ENCODE measurements at regions not wholly inside any gene's neighbourhood (a gene's known extent, or its start where the extent isn't known, plus 50 kb on each side); places are given as distances from the start of the nearest gene placed in this dataset.

DNA sequence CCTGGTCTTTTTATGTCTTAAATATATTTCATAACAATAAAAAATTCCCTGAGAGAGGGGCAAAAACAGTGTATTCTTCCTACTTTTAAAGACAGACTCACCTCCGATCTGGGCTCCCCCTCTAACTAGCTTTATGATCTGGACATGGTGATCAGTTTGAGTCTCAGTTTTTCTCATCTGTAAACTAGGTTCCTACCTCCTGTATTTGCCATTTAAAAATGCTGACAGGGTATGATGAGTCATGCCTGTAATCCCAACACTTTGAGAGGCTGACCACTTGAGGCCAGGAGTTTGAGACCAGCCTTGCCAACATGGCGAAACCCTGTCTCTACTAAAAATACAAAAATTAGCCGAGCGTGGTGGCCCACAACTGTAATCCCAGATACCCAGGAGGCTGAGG, 114.8 kb upstream of the LHX5 start:
- Histone ChIP-seq H3K9me3 (ENCODE audit: severe bottlenecking) (no peaks in the 10 kb centered on the region), H3K4me3 (ENCODE audit: severe bottlenecking) (no peak overlapping the region), H3K4me1 (ENCODE audit: insufficient read depth, poor library complexity, severe bottlenecking) (no peaks in the 10 kb centered on the region), H3K27ac (ENCODE audit: poor library complexity, severe bottlenecking) (no peak overlapping the region), H3K27me3 (ENCODE audit: insufficient read depth, poor library complexity, severe bottlenecking) (peaks cover 8% of the 10 kb centered on the region), H3K36me3 (ENCODE audit: low read depth) (no peaks in the 10 kb centered on the region)
- no peak for ATAC-seq (ENCODE audit: low read depth)
- no peak for DNase-seq (ENCODE audit: low spot score)
- TF ChIP-seq, protein P1, sequence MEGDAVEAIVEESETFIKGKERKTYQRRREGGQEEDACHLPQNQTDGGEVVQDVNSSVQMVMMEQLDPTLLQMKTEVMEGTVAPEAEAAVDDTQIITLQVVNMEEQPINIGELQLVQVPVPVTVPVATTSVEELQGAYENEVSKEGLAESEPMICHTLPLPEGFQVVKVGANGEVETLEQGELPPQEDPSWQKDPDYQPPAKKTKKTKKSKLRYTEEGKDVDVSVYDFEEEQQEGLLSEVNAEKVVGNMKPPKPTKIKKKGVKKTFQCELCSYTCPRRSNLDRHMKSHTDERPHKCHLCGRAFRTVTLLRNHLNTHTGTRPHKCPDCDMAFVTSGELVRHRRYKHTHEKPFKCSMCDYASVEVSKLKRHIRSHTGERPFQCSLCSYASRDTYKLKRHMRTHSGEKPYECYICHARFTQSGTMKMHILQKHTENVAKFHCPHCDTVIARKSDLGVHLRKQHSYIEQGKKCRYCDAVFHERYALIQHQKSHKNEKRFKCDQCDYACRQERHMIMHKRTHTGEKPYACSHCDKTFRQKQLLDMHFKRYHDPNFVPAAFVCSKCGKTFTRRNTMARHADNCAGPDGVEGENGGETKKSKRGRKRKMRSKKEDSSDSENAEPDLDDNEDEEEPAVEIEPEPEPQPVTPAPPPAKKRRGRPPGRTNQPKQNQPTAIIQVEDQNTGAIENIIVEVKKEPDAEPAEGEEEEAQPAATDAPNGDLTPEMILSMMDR (IDR thresholded peaks at IDR 0.05; ENCODE audit: poor library complexity, severe bottlenecking): no peak

DNA sequence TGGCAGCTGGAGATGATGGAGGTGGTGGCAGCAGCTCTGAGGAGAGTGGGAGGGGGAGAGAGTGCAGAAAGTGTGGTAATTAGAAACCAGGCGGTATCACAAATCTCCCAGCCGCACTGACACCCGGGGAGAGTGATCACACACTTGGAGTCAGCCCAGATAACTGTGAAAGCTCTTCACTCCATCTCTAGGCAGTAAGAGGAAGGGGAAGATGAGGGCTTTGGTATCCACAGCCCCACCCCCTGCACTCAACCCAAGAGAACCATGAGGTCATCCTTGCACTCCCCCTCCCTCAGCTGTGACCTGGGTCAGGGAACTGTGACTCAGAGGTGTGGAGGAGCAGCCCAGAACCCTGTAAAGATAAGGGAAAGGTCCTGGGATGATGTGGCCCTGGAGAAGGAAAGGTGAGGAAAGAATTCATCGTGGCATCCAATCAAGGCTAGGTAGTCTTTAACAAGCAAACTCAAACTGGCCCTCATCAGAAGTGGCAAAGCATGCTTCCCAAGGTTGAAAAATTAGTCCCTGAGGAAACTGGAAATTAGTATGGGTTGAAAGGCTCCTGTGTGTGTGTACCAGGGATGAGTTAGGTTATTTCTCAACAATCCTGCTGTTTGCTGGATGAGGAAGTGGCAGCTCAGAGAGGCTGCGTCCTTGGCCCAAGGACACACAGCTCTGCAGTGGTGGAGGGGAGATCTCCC, 111.0 kb upstream of the LHX5 start:
- no peaks in the 10 kb centered on the region for H3K9me3 ChIP-seq (ENCODE audit: severe bottlenecking)
- H3K27me3 ChIP-seq (ENCODE audit: insufficient read depth, poor library complexity, severe bottlenecking): peaks cover 3% of the 10 kb centered on the region
- no peak overlapping the region for H3K27ac ChIP-seq (ENCODE audit: poor library complexity, severe bottlenecking)
- TF ChIP-seq, protein P1 (IDR thresholded peaks at IDR 0.05; ENCODE audit: poor library complexity, severe bottlenecking): no peak
- H3K4me1 ChIP-seq (ENCODE audit: insufficient read depth, poor library complexity, severe bottlenecking): no peaks in the 10 kb centered on the region
- no peak for DNase-seq (ENCODE audit: low spot score)
- no peaks in the 10 kb centered on the region for H3K36me3 ChIP-seq (ENCODE audit: low read depth)
- ATAC-seq (ENCODE audit: low read depth): no peak
- H3K4me3 ChIP-seq (ENCODE audit: severe bottlenecking): no peak overlapping the region

DNA sequence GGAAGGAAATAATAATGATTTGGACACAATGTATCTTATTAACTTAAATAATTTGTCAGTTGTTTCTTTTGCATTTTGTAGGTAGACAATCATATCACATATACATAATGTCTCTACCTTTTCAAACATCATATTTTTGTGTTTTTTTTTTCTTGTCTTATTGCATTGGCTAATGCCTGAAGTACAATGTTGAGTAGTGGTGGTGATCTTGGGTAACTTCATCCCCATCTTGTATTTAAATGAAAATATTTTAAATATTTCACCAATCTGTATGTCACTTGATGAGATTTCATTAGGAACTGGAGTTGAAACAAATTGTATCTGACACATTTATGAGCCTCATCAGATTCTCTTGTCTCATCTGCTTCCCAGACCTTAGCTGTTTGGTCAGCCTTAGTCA, 109.7 kb upstream of the LHX5 start:
- H3K27me3 ChIP-seq (ENCODE audit: insufficient read depth, poor library complexity, severe bottlenecking): no peaks in the 10 kb centered on the region
- H3K36me3 ChIP-seq (ENCODE audit: low read depth): no peaks in the 10 kb centered on the region
- no peaks in the 10 kb centered on the region for H3K9me3 ChIP-seq (ENCODE audit: severe bottlenecking)
- no peaks in the 10 kb centered on the region for H3K4me1 ChIP-seq (ENCODE audit: insufficient read depth, poor library complexity, severe bottlenecking)
- DNase-seq (ENCODE audit: low spot score) (no peak), ATAC-seq (ENCODE audit: low read depth) (no peak)
- no peak overlapping the region for H3K4me3 ChIP-seq (ENCODE audit: severe bottlenecking)
- TF ChIP-seq, protein P1 (IDR thresholded peaks at IDR 0.05; ENCODE audit: poor library complexity, severe bottlenecking): no peak
- no peak overlapping the region for H3K27ac ChIP-seq (ENCODE audit: poor library complexity, severe bottlenecking)

DNA sequence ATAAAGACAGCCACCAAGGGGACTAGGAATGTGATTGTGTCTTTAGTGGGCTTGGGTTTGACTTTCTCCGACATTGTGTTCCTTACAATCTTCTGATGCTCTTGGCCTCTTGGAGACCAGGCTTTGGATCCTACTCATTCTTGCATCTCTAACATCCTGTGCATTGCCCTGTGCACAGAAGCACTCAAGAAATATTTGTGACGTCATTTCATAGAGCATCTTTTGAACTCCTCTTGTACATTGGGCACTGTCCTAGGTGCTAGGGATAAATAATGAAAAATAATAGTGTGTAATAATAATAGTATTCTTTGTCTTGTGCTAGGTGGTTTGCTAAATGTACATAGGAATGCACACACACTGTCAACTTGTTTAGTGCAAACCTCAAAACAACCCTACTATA, 108.8 kb upstream of the LHX5 start:
- TF ChIP-seq, protein P1 (IDR thresholded peaks at IDR 0.05; ENCODE audit: poor library complexity, severe bottlenecking): no peak
- Histone ChIP-seq H3K4me1 (ENCODE audit: insufficient read depth, poor library complexity, severe bottlenecking) (no peaks in the 10 kb centered on the region), H3K27me3 (ENCODE audit: insufficient read depth, poor library complexity, severe bottlenecking) (no peaks in the 10 kb centered on the region), H3K4me3 (ENCODE audit: severe bottlenecking) (no peak overlapping the region), H3K36me3 (ENCODE audit: low read depth) (no peaks in the 10 kb centered on the region), H3K27ac (ENCODE audit: poor library complexity, severe bottlenecking) (no peak overlapping the region), H3K9me3 (ENCODE audit: severe bottlenecking) (no peaks in the 10 kb centered on the region)
- DNase-seq (ENCODE audit: low spot score) (no peak), ATAC-seq (ENCODE audit: low read depth) (no peak)

DNA sequence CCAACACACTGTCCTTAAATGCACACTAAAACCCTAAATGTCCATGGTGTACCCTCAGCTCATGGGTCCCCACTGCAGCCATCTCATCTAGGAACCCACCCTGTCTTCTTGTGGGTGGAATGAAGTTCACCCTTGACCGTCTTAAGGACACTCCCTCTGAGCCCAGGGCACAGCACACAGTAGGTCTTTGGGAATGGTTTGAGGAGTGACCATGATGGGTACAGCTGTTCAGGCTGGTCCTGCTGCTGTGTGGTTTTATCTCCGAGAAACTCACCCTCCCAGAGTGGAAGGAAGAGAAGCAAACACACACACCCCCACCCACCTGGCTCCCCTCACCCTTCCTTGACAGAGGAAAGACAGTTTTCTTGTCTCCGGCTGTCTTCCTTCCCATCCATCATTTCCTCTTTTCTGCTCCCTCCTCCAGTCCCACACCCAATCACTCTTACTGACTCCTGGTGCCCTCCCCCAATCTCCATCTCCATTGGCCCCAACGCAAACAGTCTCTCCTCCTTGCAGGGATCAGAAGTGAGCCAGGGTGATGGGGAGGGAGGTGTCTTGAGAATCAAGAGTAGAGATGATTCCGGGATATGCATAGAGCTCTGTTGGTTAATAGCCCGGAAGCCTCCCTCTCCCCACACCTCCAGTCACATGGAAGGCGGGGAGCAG, 105.9 kb upstream of the LHX5 start:
- TF ChIP-seq, protein P1 (IDR thresholded peaks at IDR 0.05; ENCODE audit: poor library complexity, severe bottlenecking): no peak
- Histone ChIP-seq H3K36me3 (ENCODE audit: low read depth) (no peaks in the 10 kb centered on the region), H3K4me1 (ENCODE audit: insufficient read depth, poor library complexity, severe bottlenecking) (no peaks in the 10 kb centered on the region), H3K27me3 (ENCODE audit: insufficient read depth, poor library complexity, severe bottlenecking) (peaks cover 13% of the 10 kb centered on the region), H3K27ac (ENCODE audit: poor library complexity, severe bottlenecking) (no peak overlapping the region), H3K4me3 (ENCODE audit: severe bottlenecking) (no peak overlapping the region), H3K9me3 (ENCODE audit: severe bottlenecking) (no peaks in the 10 kb centered on the region)
- DNase-seq (ENCODE audit: low spot score): no peak
- no peak for ATAC-seq (ENCODE audit: low read depth)

Measured in RWPE2 (cell line).